NK-92 treated with Interleukin-12 subunit alpha and Interleukin-12 subunit beta, amount 100 ng/mL, for 24 hours (cell line): ENCODE measurements at regions not wholly inside any gene's neighbourhood (a gene's known extent, or its start where the extent isn't known, plus 50 kb on each side); places are given as distances from the start of the nearest gene placed in this dataset.

Experiments
- DNase-seq: peaks from one replicate; lab custom pipeline; 2025; lab: John Stamatoyannopoulos, UW

GRCh38 chr9:16343249-16344237 lies 526.9 kb downstream of the BNC2 start:
- DNase-seq, result no peak

GRCh38 chr9:16344343-16344742 lies 526.1 kb downstream of the BNC2 start:
- no peak for DNase-seq

DNA sequence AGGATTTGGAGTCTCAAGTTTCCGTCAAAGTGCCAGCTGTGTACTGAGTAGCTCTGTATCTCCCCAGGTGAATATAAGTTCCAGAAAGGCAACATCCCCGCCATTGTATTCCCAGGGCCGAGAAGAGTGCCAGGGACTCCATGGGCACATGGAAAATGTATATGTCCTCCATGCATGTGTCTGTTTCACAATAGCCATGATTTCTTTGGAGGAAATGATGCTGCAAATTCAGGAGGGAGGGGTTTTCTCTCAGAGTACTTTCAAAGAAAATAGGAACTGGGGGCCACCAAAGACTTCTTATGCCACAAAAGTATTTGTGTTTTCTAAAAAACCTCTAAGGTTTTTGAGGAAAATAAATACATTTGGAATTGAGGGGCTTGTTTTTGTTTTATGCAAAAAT lies 524.6 kb downstream of the BNC2 start:
- no peak for DNase-seq

DNA sequence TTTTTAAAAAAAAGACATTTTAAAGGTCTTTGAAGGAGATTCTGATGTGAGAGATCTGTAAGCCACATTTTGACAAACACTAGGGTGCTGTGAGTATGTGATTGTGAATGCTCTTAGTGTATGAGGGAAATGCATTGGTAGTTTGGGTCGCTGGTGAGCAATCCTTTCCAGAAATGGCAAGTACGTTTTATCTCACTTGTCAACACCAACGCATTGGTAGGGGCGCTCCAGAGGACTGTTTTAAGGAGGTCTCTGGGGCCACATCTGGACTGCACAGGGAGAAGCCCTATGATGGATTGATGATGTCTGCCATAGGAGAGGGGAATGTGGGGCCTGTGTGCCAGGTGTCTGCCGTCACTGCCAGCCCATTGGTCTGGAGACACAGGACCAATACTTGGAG lies 522.6 kb downstream of the BNC2 start:
- no peak for DNase-seq

DNA sequence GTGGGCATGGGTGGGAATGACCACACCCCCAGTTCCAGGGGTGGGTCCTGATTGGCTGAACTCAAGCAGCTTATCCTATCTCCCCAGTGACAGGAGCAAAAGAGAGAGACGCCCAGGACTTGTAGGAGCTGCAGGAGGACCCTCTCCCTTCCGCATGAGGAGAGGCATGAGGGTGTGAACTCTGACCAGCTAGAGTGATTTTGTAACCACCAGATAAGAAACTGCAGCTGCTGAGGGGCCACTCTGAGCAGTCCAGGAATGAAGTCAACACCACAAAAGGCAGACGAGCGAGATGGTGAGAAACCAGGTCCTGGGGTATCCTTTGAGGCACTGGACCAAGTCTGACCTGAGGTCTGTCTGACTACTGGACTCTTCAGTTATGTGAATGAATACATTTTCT lies 521.9 kb downstream of the BNC2 start:
- no peak for DNase-seq

DNA sequence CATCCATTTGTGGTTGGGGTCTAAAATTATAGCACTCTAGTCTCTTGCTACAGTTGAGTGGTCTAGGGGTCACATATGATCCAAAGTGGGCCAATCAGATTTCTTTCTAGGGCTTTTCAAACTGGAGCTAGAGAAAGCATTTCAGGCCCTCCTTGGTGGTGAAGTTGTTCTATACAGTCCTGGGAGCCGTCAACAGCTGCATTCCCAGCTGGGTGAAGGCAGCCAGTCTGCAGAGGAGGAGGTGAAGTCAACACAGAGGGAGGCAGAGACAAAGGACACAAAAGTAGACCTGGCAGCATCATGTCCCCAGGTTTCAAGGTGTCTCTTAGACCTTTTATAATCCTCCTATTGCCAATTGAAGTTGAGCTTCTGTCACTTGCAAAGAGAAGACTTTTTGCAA lies 518.2 kb downstream of the BNC2 start:
- DNase-seq, result no peak

DNA sequence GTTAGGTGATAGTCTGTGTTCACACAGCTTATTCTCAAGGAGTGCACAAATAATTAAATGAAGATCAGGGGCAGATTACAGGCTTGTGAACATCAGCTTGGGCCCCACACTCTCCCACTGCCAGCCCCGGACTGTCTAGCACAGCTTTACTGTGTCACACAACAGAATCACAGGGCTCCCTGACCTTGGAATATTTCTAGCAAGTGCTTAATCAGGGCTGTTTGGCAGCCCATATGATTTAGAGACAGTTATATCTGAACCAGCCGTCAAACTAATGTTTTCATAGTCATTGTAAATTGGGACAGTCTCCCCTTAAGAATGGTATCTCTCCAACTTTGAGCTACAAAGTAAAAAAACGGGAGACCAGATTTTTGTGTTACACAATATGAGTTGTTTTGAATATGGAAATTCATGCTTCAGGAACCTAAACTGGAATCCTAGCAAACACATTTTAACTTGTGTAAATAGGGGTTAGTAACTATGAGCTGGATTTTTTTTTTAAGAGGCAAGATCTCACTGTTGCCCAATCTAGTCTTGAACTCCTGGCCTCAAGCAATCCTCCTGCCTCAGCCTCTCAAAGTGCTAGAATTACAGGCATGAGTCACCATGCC lies 517.6 kb downstream of the BNC2 start:
- no peak for DNase-seq

DNA sequence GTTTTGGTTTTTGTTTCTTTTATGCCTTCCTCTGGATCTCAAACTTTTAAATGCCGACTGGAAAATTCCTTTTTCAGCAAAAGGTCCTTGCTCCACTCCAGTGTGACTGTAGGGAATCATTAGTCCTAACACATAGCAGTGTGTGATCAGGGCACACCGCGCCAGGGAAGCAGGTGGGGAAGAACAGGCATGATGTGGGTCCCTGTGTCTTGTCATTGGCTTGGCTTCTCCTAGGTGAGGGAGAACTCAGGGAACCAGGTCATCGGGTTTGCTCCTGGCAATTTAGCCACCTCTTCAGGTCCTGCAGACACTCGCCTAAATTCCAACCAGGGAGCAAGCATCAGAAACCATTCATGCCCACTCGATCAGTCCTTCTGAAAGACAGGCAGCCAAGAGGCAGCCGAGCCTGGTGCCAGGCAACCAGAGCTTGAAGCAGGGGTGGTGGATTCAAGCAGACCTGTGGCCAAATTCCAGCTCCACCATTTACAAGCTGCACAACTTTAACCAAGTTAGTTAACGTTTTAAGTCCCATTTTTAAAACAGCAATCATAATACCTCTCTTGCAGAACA lies 514.2 kb downstream of the BNC2 start:
- DNase-seq, result no peak

GRCh38 chr9:16357828-16358227 lies 512.6 kb downstream of the BNC2 start:
- DNase-seq, result no peak

DNA sequence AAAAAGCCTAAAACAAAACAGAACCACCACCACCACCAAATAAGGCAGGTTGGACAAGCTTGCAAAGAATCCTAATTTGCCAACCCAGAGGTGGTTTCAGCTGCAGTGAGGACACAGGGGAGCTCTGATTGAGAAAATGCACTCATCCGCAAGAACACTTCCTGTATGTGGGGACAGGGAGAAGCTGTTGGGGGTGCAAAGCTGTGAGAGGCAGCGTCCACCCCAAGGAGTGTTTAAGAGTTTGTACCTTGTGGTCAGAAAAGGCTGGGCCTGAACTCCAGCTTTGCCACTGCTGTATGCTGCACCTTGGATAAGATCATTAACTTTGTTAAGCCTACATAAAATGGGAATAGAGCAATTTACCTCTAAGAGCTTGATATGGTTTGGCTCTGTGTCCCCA lies 511.7 kb downstream of the BNC2 start:
- no peak for DNase-seq
